ENCODE measurements at regions not wholly inside any gene's neighbourhood (a gene's known extent, or its start where the extent isn't known, plus 50 kb on each side); places are given as distances from the start of the nearest gene placed in this dataset.
A peak's percentile ranks its signal among the peaks of the same experiment; 100 is the strongest.

GRCh38 chr1:29658688-29659087 is 422.4 kb downstream of the PTPRU start:
- DNase-seq, result no peak

- DNase-seq, result no peak
These were observed 421.5 kb downstream of the PTPRU start for GRCh38 chr1:29657816-29658215.

GRCh38 chr1:29655945-29656850 is 419.9 kb downstream of the PTPRU start:
- peak; percentile 68 for DNase-seq

GRCh38 chr1:29655145-29655544 is 418.8 kb downstream of the PTPRU start:
- no peak for DNase-seq

GRCh38 chr1:29653886-29654450 is 417.6 kb downstream of the PTPRU start:
- DNase-seq, result no peak

- DNase-seq, result no peak
These were observed 416.9 kb downstream of the PTPRU start for GRCh38 chr1:29653034-29653810.

GRCh38 chr1:29651684-29652665 is 415.7 kb downstream of the PTPRU start:
- no peak for DNase-seq

- DNase-seq, result no peak
These were observed 414.9 kb downstream of the PTPRU start for GRCh38 chr1:29651246-29651645.

- no peak for DNase-seq
These were observed 414.2 kb downstream of the PTPRU start for GRCh38 chr1:29650476-29650875.

- peak; percentile 22 for DNase-seq
These were observed 413.7 kb downstream of the PTPRU start for GRCh38 chr1:29650041-29650400.

GRCh38 chr1:29649189-29650040 is 413.1 kb downstream of the PTPRU start:
- DNase-seq, result peak; percentile 46

- DNase-seq, result no peak
These were observed 412.5 kb downstream of the PTPRU start for GRCh38 chr1:29648798-29649188.

GRCh38 chr1:29648026-29648425 is 411.7 kb downstream of the PTPRU start:
- no peak for DNase-seq

GRCh38 chr1:29647581-29647980 is 411.3 kb downstream of the PTPRU start:
- no peak for DNase-seq

- no peak for DNase-seq
These were observed 409.9 kb downstream of the PTPRU start for GRCh38 chr1:29646161-29646775.

GRCh38 chr1:29645586-29645985 is 409.3 kb downstream of the PTPRU start:
- DNase-seq, result no peak

GRCh38 chr1:29644812-29645211 is 408.5 kb downstream of the PTPRU start:
- DNase-seq, result no peak

- DNase-seq, result no peak
These were observed 407.6 kb downstream of the PTPRU start for GRCh38 chr1:29643838-29644440.

- DNase-seq, result peak; percentile 5
These were observed 407.0 kb downstream of the PTPRU start for GRCh38 chr1:29643281-29643680.

GRCh38 chr1:29642519-29642918 is 406.2 kb downstream of the PTPRU start:
- DNase-seq, result no peak

GRCh38 chr1:29641921-29642320 is 405.6 kb downstream of the PTPRU start:
- DNase-seq, result no peak
